Hematopoietic multipotent progenitor cell (in vitro differentiated cells): ENCODE measurements at regions not wholly inside any gene's neighbourhood (a gene's known extent, or its start where the extent isn't known, plus 50 kb on each side); places are given as distances from the start of the nearest gene placed in this dataset.
"Not testable (repeated sequence)": the region's sequence is repeated elsewhere in the genome, so short reads cannot be mapped to it uniquely, and the experiment has no call there.

Experiments used
- DNase-seq, 3 donors: peaks; one replicate each; pipeline ENCODE4 v3.0.0-alpha.2; 2011 to 2015; ENCODE audit warnings: low read depth in 2 of 3, low spot score in 2 of 3

DNA sequence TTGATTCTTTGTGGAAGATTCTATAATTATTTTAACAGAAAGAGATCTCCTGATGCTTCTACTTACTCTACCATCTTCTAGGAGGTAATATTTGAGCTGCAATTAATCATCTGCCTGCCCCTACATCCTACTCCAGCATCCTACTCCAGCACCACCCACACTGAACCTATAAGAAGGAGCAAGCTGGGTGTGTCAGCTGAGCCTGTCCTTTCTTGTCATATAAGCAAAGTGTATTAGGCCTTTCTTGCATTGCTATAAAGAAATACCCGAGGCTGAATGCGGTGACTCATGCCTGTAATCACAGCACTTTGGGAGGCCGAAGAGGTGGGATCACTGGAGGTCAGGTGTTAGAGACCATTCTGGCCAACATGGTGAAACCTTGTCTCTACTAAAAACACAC is 84.2 kb upstream of the ARG1 start:
- DNase-seq: no peak

DNA sequence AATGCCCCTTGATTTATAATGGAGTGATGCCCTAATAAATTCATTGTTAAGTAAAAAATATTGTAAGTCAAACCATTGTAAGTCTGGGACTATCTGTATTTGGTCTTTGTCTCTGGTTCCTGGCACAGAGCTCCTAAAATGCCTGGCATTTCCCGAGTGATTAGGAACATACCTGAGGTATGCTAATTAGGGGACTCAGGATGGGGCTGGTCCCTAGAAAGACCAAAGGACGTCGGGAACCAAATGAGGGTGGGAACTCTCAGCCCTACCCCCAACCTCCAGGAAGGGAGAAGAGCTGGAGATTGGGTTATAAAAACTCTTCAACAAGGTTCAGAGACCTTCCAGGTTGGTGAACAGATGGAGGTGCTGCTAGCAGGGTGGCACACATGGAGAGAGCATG is 82.6 kb upstream of the ARG1 start:
- DNase-seq: no peak

DNA sequence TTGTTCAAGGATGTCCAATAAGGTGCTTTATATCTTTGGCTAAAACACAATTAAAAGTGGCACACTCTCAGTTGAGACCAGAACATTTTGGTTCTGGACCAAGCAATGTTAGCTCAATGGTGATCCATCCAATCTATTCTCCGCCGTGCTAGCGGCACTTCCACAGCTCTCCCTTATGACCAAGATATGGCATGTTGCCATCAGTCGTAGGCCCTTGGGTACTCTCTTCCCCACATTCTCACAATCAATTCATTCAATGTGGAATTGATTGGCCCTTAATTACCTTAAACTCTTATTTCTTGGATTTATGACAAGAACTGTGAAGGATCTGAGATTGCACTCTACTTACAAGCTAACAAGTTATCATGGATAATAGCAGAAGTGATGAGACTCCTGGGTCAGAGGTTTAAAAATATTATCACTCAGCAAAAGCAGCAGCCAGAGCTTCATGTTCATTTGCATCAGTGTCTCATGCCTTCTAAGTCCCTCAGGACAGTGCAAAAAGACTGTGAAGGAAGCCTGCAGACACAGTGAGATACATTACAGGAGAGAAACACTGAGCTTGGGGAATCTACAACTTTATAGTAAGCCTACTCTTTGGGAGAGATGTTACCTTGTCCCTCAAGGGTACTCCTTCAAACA is 80.0 kb upstream of the ARG1 start:
- no peak for DNase-seq

DNA sequence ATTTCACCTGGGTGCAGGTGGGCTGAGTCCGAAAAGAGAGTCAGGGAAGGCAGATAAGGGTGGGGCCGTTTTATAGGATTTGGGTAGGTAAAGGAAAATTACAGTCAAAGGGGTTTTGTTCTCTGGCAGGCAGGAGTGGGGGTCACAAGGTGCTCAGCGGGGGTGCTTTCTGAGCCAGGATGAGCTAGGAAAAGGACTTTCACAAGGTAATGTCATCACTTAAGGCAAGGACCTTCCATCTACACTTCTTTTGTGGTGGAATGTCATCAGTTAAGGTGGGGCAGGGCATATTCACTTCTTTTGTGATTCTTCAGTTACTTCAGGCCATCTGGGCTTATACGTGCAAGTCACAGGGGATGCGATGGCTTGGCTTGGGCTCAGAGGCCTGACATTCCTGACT is 68.6 kb upstream of the ARG1 start:
- not testable (repeated sequence) for DNase-seq

DNA sequence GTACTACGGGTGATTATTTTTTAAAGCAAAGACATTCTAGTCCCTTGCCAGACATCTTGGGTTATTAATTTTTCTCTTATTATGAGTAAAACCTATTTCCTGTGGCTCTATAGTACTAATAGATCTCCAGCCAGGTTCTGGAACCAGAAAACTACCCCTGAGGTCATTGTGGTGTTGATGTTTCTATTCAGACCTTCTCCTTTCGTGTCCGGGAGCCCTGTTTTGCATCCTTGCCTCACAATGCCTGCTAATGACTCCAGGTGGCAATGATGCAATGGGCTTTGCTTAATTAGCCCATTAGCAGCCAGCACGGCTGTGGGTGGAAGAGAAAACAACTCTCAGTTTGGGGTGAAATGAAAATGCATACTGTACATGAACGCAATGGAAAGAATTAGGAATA is 62.9 kb upstream of the ARG1 start:
- DNase-seq: no peak

DNA sequence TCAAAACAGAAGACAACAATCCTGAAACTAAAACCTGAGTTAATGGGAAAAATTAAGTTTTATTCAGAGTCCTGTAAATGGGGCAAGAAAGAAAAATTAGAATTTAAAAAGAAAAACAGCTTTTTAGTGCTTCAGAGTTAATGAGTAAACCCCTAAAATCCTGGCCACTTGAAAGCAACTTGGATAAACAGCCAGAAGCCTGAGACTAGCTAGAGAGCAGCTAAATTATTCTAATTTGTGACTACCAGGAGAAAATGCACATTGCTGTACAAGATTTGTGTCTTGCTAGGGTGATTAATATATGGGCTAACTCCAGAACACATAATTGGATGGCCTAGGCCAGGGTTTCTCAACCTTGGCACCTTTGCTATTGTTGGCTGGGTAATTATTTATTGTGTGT is 62.4 kb upstream of the ARG1 start:
- DNase-seq: no peak

DNA sequence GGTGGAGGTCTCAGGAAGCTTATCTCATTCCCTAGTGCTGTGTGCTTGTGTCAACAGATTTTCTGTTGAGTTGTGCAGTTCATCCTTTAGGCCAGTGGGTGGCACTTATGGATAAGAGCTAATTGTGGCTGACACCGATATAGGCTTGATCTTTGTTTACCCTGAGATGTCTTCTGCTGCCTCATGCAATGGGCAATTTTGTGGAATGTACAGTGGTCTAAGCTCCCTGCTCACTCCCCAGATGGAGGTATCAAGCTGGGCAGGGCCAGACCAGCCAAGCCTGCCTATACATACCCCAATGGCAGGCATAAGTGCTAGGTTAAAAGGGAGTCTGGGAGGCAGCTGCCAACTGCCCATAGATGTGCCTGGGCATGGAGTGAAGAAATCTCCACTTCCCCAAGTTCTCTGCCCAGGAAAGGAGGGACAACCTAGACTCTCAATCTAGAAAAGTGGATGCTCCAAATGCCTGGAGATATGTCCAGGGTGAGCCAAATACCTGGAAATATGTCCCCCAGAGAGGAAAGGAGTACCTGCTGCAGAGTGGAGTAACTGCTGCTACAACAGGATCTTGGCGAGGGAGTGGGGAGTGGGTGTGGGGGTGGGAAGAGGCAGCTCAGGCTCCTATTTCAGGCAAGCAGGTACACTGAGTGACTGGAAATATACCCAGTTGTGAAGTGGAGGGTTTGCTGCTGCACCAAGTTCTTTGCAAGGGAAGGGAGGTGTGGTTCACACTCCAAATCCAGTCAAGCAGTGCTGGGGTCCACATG is 53.2 kb upstream of the ARG1 start:
- DNase-seq: peak; percentile 12 to 30 (median 19)
